Suprapubic skin (tissue), 4 donors: ENCODE measurements at regions not wholly inside any gene's neighbourhood (a gene's known extent, or its start where the extent isn't known, plus 50 kb on each side); places are given as distances from the start of the nearest gene placed in this dataset.

Experiments used
- POLR2A ChIP-seq, 2 donors: fragments of 450-650 bp; IDR thresholded peaks; one replicate each; pipeline ENCODE4 v1.6.1; 2017; ENCODE audit warnings: antibody characterized with exemption in 2 of 2, mild to moderate bottlenecking in 2 of 2, moderate library complexity in 2 of 2
- POLR2AphosphoS5 ChIP-seq, 3 donors: sonication (generic); formaldehyde crosslinking; IDR thresholded peaks; one replicate each; pipeline ENCODE4 v1.6.1; 2017; ENCODE audit warnings: antibody characterized with exemption in 3 of 3
- TF ChIP-seq, protein P1 (sequence below), 2 donors: fragments of 200-600 bp in 1 of 2; fragments of 450-650 bp in 1 of 2; sonication (generic) in 1 of 2; IDR thresholded peaks; one replicate each; pipeline ENCODE4 v1.5.1; 2016 to 2019; ENCODE audit warnings: antibody characterized with exemption in 2 of 2, mild to moderate bottlenecking in 1 of 2, moderate library complexity in 1 of 2

GRCh38 chr1:25116832-25117231 is 115.5 kb downstream of the SYF2 start:
- TF ChIP-seq, protein P1, sequence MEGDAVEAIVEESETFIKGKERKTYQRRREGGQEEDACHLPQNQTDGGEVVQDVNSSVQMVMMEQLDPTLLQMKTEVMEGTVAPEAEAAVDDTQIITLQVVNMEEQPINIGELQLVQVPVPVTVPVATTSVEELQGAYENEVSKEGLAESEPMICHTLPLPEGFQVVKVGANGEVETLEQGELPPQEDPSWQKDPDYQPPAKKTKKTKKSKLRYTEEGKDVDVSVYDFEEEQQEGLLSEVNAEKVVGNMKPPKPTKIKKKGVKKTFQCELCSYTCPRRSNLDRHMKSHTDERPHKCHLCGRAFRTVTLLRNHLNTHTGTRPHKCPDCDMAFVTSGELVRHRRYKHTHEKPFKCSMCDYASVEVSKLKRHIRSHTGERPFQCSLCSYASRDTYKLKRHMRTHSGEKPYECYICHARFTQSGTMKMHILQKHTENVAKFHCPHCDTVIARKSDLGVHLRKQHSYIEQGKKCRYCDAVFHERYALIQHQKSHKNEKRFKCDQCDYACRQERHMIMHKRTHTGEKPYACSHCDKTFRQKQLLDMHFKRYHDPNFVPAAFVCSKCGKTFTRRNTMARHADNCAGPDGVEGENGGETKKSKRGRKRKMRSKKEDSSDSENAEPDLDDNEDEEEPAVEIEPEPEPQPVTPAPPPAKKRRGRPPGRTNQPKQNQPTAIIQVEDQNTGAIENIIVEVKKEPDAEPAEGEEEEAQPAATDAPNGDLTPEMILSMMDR (IDR thresholded peaks at IDR 0.05) = no peak
- TF ChIP-seq POLR2A (IDR thresholded peaks at IDR 0.05) (no peak), POLR2AphosphoS5 (IDR thresholded peaks at IDR 0.05) (no peak)
